Stomach (tissue), 8 donors: ENCODE measurements at regions not wholly inside any gene's neighbourhood (a gene's known extent, or its start where the extent isn't known, plus 50 kb on each side); places are given as distances from the start of the nearest gene placed in this dataset.

Source experiments
- DNase-seq, 2 donors: peaks; one replicate each; pipeline versions ENCODE4 v3.0.0 to v3.0.0-alpha.2; 2013 to 2019
- H3K27ac ChIP-seq, 5 donors: fragments of 200-600 bp in 4 of 5; sonication (generic) in 4 of 5; one replicate each; pipeline ENCODE4 v1.5.1; 2013 to 2019; ENCODE audit warnings: mild to moderate bottlenecking in 1 of 5, moderate library complexity in 1 of 5
- H3K27me3 ChIP-seq, 3 donors: fragments of 200-600 bp; sonication (generic); one replicate each; pipeline ENCODE4 v1.5.1; 2017 to 2019; ENCODE audit warnings: mixed run types in 1 of 3
- H3K36me3 ChIP-seq, 4 donors: fragments of 200-600 bp; sonication (generic); 1 replicate in 3 of 4; 2 replicates in 1 of 4; pipeline ENCODE4 v1.5.1; 2016 to 2019
- H3K4me1 ChIP-seq, 4 donors: fragments of 200-600 bp; sonication (generic); one replicate each; pipeline ENCODE4 v1.5.1; 2016 to 2019
- H3K4me3 ChIP-seq, 4 donors: fragments of 200-600 bp; sonication (generic) in 3 of 4; one replicate each; pipeline ENCODE4 v1.5.1; 2016 to 2019; ENCODE audit warnings: mild to moderate bottlenecking in 1 of 4
- H3K9me3 ChIP-seq, 4 donors: fragments of 200-600 bp; sonication (generic); one replicate each; pipeline ENCODE4 v1.5.1; 2016 to 2019
- EP300 ChIP-seq: sonication (generic); formaldehyde crosslinking; IDR thresholded peaks from one replicate; pipeline ENCODE4 v1.6.1; 2017; ENCODE audit warnings: antibody characterized with exemption
- POLR2A ChIP-seq, 4 donors: fragments of 450-650 bp; IDR thresholded peaks; one replicate each; pipeline ENCODE4 v1.6.1; 2016; ENCODE audit warnings: antibody characterized with exemption in 4 of 4, control low read depth in 2 of 4, mild to moderate bottlenecking in 1 of 4, moderate library complexity in 1 of 4
- POLR2AphosphoS5 ChIP-seq, 3 donors: sonication (generic); formaldehyde crosslinking; IDR thresholded peaks; one replicate each; pipeline ENCODE4 v1.6.1; 2016; ENCODE audit warnings: antibody characterized with exemption in 3 of 3
- WGBS, 5 donors: extraction: QIAGEN DNeasy Blood & Tissue Kit in 3 of 5; methylation state at CpG; one replicate each; pipeline versions ENCODE4 v1.1.5 to v1.1.7; 2013 to 2018; 5-methylcytosine and 5-hydroxymethylcytosine counted together
- intact Hi-C: fragments of 100-400 bp; cut with DNase I; formaldehyde crosslinking; loops from one replicate; pipeline ENCODE4 v1.15.1; 2023; ENCODE audit warnings: low total_unique reads
- TF ChIP-seq, protein P1 (sequence below), 7 experiments: fragments of 450-650 bp in 4 of 7; fragments of 200-600 bp in 3 of 7; sonication (generic) in 3 of 7; IDR thresholded peaks; one replicate each; pipeline ENCODE4 v1.5.1; 2016 to 2019; ENCODE audit warnings: antibody characterized with exemption in 7 of 7, control low read depth in 2 of 7, mild to moderate bottlenecking in 1 of 7
- donor health status: healthy with polysubstance abuse.
- donor health status: Bipolar disorder and iron deficiency.
- donor health status: healthy.

GRCh38 chr4:124035364-124036041 is 638.9 kb downstream of the SPRY1 start:
- TF ChIP-seq POLR2A (IDR thresholded peaks at IDR 0.05) (no peak), EP300 (no peak), POLR2AphosphoS5 (IDR thresholded peaks at IDR 0.05) (no peak)
- TF ChIP-seq, protein P1, sequence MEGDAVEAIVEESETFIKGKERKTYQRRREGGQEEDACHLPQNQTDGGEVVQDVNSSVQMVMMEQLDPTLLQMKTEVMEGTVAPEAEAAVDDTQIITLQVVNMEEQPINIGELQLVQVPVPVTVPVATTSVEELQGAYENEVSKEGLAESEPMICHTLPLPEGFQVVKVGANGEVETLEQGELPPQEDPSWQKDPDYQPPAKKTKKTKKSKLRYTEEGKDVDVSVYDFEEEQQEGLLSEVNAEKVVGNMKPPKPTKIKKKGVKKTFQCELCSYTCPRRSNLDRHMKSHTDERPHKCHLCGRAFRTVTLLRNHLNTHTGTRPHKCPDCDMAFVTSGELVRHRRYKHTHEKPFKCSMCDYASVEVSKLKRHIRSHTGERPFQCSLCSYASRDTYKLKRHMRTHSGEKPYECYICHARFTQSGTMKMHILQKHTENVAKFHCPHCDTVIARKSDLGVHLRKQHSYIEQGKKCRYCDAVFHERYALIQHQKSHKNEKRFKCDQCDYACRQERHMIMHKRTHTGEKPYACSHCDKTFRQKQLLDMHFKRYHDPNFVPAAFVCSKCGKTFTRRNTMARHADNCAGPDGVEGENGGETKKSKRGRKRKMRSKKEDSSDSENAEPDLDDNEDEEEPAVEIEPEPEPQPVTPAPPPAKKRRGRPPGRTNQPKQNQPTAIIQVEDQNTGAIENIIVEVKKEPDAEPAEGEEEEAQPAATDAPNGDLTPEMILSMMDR (IDR thresholded peaks at IDR 0.05): no peak

GRCh38 chr4:124037236-124037635 is 640.6 kb downstream of the SPRY1 start:
- H3K27ac ChIP-seq: no peak overlapping the region

More at GRCh38 chr4:124035364-124036041, 638.9 kb downstream of the SPRY1 start:
- DNase-seq: peak in 1 of 2 donors; percentile 20
- 53 to 85% (median 78%) methylated on average over 1 of the region's 1 CpG for WGBS, 5 donors
- intact Hi-C loops: no loop called here
- H3K4me1 ChIP-seq: peaks cover 0 to 27% (median 2%) of the 10 kb centered on the region in 4 donors
- no peaks in the 10 kb centered on the region for H3K9me3 ChIP-seq
- H3K27ac ChIP-seq: peak overlapping the region in 2 of 5 donors; percentile 48 to 69
- H3K36me3 ChIP-seq: no peaks in the 10 kb centered on the region
- H3K4me3 ChIP-seq: no peak overlapping the region
- H3K27me3 ChIP-seq: no peaks in the 10 kb centered on the region

DNA sequence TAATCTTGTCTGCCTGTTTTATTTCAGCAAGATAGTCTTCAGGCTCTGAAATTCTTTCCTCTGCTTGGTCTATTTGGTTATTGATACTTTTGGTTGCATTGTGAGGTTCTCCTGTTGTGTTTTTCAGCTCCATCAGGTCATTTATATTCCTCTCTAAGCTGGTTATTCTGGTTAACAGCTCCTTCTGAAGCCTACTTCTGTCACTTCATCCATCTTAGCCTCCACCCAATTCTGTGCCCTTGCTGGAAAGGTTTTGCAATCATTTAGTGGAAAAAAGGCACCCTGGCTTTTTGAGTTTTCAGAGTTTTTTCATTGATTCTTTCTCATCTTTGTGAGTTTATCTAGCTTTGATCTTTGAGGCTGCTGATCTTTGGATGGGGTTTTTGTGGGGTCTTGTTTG is 647.7 kb downstream of the SPRY1 start:
- Histone ChIP-seq H3K27me3 (no peaks in the 10 kb centered on the region), H3K36me3 (no peaks in the 10 kb centered on the region), H3K27ac (no peak overlapping the region), H3K4me3 (no peak overlapping the region), H3K9me3 (no peaks in the 10 kb centered on the region), H3K4me1 (no peaks in the 10 kb centered on the region)
- TF ChIP-seq, protein P1 (IDR thresholded peaks at IDR 0.05): no peak
- TF ChIP-seq POLR2A (IDR thresholded peaks at IDR 0.05) (no peak), EP300 (no peak), POLR2AphosphoS5 (IDR thresholded peaks at IDR 0.05) (no peak)
- intact Hi-C loops: no loop called here
- no peak for DNase-seq

More at GRCh38 chr4:124037236-124037635, 640.6 kb downstream of the SPRY1 start:
- H3K4me3 ChIP-seq: no peak overlapping the region
- no peaks in the 10 kb centered on the region for H3K9me3 ChIP-seq
- no peak for DNase-seq
- TF ChIP-seq EP300 (no peak), POLR2AphosphoS5 (IDR thresholded peaks at IDR 0.05) (no peak), POLR2A (IDR thresholded peaks at IDR 0.05) (no peak)
- TF ChIP-seq, protein P1 (IDR thresholded peaks at IDR 0.05): no peak
- intact Hi-C loops: no loop called here
- no peaks in the 10 kb centered on the region for H3K27me3 ChIP-seq
- H3K4me1 ChIP-seq: peaks cover 0 to 14% (median 2%) of the 10 kb centered on the region in 4 donors
- H3K36me3 ChIP-seq: no peaks in the 10 kb centered on the region

DNA sequence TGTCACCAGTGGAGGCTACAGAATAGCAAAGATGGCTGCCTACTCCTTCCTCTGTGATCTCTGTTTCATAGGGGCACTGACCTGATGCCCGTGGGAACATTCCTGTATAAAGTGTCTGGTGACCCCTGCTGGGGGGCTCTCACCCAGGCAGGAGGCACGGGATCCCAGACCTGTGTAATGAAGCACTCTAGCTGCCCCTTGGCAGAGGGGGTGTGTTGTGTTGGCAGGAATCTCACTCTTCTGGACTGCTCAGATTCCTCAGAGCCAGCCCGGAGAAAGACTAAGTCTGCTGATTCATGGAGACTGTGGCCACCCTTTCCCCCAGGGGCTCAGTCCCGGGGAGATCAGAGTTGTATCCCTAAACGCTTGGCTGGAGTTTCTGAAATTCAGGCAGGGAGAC is 648.3 kb downstream of the SPRY1 start:
- Histone ChIP-seq H3K4me3 (no peak overlapping the region), H3K4me1 (no peaks in the 10 kb centered on the region), H3K27ac (no peak overlapping the region), H3K36me3 (no peaks in the 10 kb centered on the region), H3K9me3 (no peaks in the 10 kb centered on the region), H3K27me3 (no peaks in the 10 kb centered on the region)
- intact Hi-C loops: no loop called here
- no peak for DNase-seq
- WGBS, 5 donors: 88 to 95% (median 93%) methylated on average over 5 of the region's 5 CpGs
- TF ChIP-seq EP300 (no peak), POLR2AphosphoS5 (IDR thresholded peaks at IDR 0.05) (no peak), POLR2A (IDR thresholded peaks at IDR 0.05) (no peak)
- TF ChIP-seq, protein P1 (IDR thresholded peaks at IDR 0.05): no peak
